Duodenal mucosa (tissue), 2 donors: ENCODE measurements at regions not wholly inside any gene's neighbourhood (a gene's known extent, or its start where the extent isn't known, plus 50 kb on each side); places are given as distances from the start of the nearest gene placed in this dataset.

Source experiments
- H3K27ac ChIP-seq: one replicate; pipeline ENCODE4 v1.7.0; 2013; ENCODE audit warnings: low read depth, low read length
- H3K27me3 ChIP-seq, 2 donors: one replicate each; pipeline ENCODE4 v1.7.0; 2013; ENCODE audit warnings: low read length in 2 of 2, control low read depth in 1 of 2; ENCODE audit not compliant: insufficient read depth in 2 of 2, control insufficient read depth in 1 of 2
- H3K36me3 ChIP-seq, 2 donors: one replicate each; pipeline ENCODE4 v1.7.0; 2013; ENCODE audit warnings: low read length in 2 of 2, control low read depth in 1 of 2; ENCODE audit not compliant: insufficient read depth in 2 of 2, control insufficient read depth in 1 of 2
- H3K4me1 ChIP-seq, 2 donors: one replicate each; pipeline ENCODE4 v1.7.0; 2013; ENCODE audit warnings: low read length in 2 of 2, control low read depth in 1 of 2; ENCODE audit not compliant: insufficient read depth in 2 of 2, control insufficient read depth in 1 of 2
- H3K4me3 ChIP-seq, 2 donors: one replicate each; pipeline ENCODE4 v1.7.0; 2013; ENCODE audit warnings: low read length in 2 of 2, low read depth in 1 of 2
- H3K9ac ChIP-seq, 2 donors: one replicate each; pipeline ENCODE4 v1.7.0; 2013; ENCODE audit warnings: low read length in 2 of 2, low read depth in 1 of 2
- H3K9me3 ChIP-seq, 2 donors: one replicate each; pipeline ENCODE4 v1.7.0; 2013; ENCODE audit warnings: low read length in 2 of 2, control low read depth in 1 of 2; ENCODE audit not compliant: control insufficient read depth in 1 of 2

DNA sequence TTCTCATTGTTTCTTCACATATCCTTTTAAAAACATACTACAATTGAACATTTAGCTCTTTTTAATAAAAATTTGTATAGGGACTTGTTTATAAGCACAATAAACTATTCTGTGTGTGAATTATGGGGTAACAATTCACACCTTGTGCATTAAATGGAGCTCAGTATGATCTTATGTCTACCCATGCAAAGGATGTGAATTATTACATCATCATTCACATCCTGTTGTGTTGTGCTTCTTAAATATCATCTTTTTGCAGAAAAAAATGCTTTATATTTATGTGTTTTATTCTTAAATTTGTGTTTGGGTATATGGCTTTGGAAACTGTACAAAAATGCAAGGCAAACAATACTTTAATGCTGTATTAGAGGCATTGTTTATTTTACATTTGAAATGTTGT is 96.7 kb upstream of the PABPC4L start:
- no peak overlapping the region for H3K9ac ChIP-seq
- no peaks in the 10 kb centered on the region for H3K4me1 ChIP-seq
- H3K27ac ChIP-seq = no peak overlapping the region
- peaks cover 2 to 7% of the 10 kb centered on the region in 2 donors for H3K9me3 ChIP-seq
- H3K27me3 ChIP-seq = no peaks in the 10 kb centered on the region
- no peaks in the 10 kb centered on the region for H3K36me3 ChIP-seq
- H3K4me3 ChIP-seq = no peak overlapping the region

DNA sequence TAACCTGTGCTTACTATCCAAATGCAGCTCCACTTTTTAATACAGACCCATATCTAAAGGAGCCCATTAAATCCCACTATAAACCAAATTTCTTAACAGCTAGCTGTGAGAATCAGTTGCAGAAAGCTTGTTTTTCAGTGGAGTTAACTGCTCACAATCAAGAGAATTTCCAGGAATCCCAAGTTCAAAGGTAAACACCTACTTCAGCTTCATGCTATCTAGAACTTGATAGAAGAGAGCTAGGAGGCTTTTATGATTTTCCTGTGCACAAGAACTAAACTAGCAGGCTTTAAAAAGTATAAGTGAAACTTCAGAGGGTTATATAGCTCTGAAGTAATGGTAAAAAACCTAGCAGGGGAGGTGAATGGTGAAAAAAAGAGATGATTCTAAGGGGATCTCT is 96.2 kb upstream of the PABPC4L start:
- Histone ChIP-seq H3K9me3 (peaks cover 1 to 2% of the 10 kb centered on the region in 2 donors), H3K9ac (no peak overlapping the region), H3K27me3 (no peaks in the 10 kb centered on the region), H3K4me1 (no peaks in the 10 kb centered on the region), H3K4me3 (no peak overlapping the region), H3K36me3 (no peaks in the 10 kb centered on the region), H3K27ac (no peak overlapping the region)

DNA sequence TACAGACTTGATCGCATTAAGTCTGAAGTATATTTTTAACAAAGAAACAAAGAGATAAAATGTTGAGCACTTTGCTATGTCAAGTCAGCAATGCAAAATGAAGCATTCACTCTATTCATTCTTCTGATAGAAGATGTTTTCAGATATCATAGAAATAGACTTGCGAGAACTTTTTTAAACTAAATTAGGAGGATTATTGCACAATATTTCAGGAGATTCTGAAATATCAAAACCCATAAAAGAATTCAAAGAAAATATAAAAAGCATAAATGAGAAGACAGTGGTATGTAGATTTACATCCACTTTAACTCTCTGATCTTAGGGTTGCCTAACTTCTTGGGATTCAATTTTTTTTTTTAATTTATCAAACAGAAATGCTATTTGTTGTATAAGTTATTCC is 81.1 kb upstream of the PABPC4L start:
- Histone ChIP-seq H3K4me1 (no peaks in the 10 kb centered on the region), H3K9me3 (peaks cover 0 to 2% of the 10 kb centered on the region in 2 donors), H3K36me3 (no peaks in the 10 kb centered on the region), H3K4me3 (no peak overlapping the region), H3K27me3 (no peaks in the 10 kb centered on the region), H3K27ac (no peak overlapping the region), H3K9ac (no peak overlapping the region)

DNA sequence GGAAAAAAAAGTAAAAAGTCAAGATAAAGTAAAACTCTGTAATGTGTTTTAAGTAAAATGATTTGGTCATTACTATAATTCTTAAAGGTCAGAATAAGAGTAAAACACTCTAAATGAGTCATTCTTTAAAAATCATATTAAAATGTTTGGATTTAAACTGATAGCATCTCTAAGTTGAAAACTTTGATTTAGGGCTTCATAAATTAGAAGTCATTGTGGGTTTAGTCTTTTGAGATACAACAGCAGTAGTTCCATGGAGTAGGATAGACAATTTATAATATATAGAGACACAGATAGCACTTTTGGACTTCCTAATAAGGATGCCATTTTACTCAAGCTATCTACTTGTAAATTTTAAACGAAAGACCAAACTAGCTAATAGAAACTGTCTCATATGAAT is 77.1 kb upstream of the PABPC4L start:
- H3K27ac ChIP-seq = no peak overlapping the region

DNA sequence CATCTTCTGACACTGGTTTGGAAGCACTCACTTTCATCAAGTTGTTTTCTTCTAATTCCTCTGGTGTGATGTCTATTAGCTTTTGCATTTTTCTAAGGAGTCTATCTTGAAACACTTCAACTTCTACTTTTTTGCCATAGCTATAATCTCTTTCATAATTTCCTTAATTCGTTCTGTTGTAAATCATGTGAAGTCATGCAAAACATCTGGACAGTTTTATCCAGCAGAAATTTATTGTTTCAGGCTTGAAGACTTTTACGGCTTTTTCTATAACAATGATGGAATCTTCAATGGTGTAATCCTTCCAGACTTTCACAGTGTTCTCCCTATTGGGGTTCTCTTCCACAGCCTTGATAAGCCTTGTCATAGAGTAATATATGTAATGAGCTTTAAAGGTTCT is 74.9 kb upstream of the PABPC4L start:
- H3K27ac ChIP-seq = no peak overlapping the region
- H3K4me1 ChIP-seq = no peaks in the 10 kb centered on the region
- H3K4me3 ChIP-seq = no peak overlapping the region
- no peaks in the 10 kb centered on the region for H3K27me3 ChIP-seq
- H3K36me3 ChIP-seq = no peaks in the 10 kb centered on the region
- H3K9ac ChIP-seq = no peak overlapping the region
- H3K9me3 ChIP-seq = peaks cover 0 to 5% of the 10 kb centered on the region in 2 donors

More for the DNA sequence above, 77.1 kb upstream of the PABPC4L start:
- H3K4me3 ChIP-seq = no peak overlapping the region
- H3K36me3 ChIP-seq = no peaks in the 10 kb centered on the region
- H3K9ac ChIP-seq = no peak overlapping the region
- H3K27me3 ChIP-seq = no peaks in the 10 kb centered on the region
- peaks cover 0 to 5% of the 10 kb centered on the region in 2 donors for H3K9me3 ChIP-seq
- no peaks in the 10 kb centered on the region for H3K4me1 ChIP-seq

DNA sequence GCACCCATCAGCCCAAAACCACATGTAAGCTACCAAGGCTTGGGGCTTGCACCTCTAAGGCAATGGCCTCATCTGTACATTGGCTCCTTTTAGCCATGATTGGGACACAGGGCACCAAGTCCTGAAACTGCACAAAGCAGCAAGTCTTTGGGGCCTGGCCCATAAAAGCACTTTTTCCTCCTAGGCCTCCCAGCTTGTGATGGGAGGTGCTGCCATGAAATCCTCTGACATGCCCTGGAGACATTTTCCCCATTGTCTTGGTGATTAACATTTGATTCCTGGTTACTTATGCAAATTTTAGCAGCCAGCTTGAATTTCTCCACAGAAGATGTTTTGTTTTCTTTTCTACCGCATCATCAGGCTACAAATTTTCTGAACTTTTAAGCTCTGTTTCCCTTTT is 58.5 kb upstream of the PABPC4L start:
- Histone ChIP-seq H3K36me3 (no peaks in the 10 kb centered on the region), H3K4me3 (no peak overlapping the region), H3K27ac (no peak overlapping the region), H3K9me3 (peaks cover 0 to 3% of the 10 kb centered on the region in 2 donors), H3K27me3 (no peaks in the 10 kb centered on the region), H3K9ac (no peak overlapping the region), H3K4me1 (no peaks in the 10 kb centered on the region)
